H1 (cell line): ENCODE measurements at regions not wholly inside any gene's neighbourhood (a gene's known extent, or its start where the extent isn't known, plus 50 kb on each side); places are given as distances from the start of the nearest gene placed in this dataset.

Experiments
- ATF3 ChIP-seq: IDR thresholded peaks from 2 replicates; pipeline ENCODE4 v1.6.1; 2011; ENCODE audit warnings: low read depth, mild to moderate bottlenecking, low read length; ENCODE audit not compliant: insufficient read depth

- TF ChIP-seq ATF3 = no peak
Observed at GRCh38 chr5:165400086-165400485, 1894.7 kb downstream of the MAT2B start (continued).
